ENCODE measurements at regions not wholly inside any gene's neighbourhood (a gene's known extent, or its start where the extent isn't known, plus 50 kb on each side); places are given as distances from the start of the nearest gene placed in this dataset.

- H3K4me3 ChIP-seq, result no peak overlapping the region
- ATAC-seq (ENCODE audit: low FRiP score in 2 of 2), result no peak
- no peak for DNase-seq
- no peak overlapping the region for H3K27ac ChIP-seq
- TF ChIP-seq, protein P1, sequence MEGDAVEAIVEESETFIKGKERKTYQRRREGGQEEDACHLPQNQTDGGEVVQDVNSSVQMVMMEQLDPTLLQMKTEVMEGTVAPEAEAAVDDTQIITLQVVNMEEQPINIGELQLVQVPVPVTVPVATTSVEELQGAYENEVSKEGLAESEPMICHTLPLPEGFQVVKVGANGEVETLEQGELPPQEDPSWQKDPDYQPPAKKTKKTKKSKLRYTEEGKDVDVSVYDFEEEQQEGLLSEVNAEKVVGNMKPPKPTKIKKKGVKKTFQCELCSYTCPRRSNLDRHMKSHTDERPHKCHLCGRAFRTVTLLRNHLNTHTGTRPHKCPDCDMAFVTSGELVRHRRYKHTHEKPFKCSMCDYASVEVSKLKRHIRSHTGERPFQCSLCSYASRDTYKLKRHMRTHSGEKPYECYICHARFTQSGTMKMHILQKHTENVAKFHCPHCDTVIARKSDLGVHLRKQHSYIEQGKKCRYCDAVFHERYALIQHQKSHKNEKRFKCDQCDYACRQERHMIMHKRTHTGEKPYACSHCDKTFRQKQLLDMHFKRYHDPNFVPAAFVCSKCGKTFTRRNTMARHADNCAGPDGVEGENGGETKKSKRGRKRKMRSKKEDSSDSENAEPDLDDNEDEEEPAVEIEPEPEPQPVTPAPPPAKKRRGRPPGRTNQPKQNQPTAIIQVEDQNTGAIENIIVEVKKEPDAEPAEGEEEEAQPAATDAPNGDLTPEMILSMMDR (IDR thresholded peaks at IDR 0.05), result no peak
- no peak for TF ChIP-seq POLR2A (IDR thresholded peaks at IDR 0.05)
- no peak for TF ChIP-seq EP300 (IDR thresholded peaks at IDR 0.05)
- no peak for TF ChIP-seq POLR2AphosphoS5 (IDR thresholded peaks at IDR 0.05)
- peaks cover 0 to 2% (median 0%) of the 10 kb centered on the region in 4 donors for H3K4me1 ChIP-seq
- H3K36me3 ChIP-seq, result no peaks in the 10 kb centered on the region
- 77 to 85% methylated on average over 4 of the region's 4 CpGs for WGBS, 2 donors
- H3K9me3 ChIP-seq, result no peaks in the 10 kb centered on the region
- no peaks in the 10 kb centered on the region for H3K27me3 ChIP-seq
Observed at GRCh38 chr5:38752622-38753021, 93.2 kb upstream of the OSMR start.

DNA sequence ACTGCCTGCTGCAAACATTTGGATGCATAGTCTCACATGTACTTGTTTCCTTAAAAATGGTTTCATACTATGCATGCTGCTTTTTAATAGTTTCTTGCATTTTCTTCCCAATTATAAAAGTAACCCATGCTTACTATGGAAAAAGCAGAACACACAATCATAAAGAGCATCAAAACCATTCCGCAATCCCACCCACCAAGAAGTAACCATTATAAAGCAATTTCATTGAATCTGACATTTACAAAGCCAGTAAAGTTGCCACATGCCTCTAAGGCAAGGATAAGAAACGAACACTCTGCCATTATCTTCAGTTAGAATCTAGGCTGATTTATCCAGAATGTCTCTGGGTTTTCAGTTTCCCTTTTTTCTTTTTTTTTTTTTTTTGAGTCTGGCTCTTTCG lies 92.7 kb upstream of the OSMR start:
- TF ChIP-seq, protein P1 (IDR thresholded peaks at IDR 0.05), result no peak
- Histone ChIP-seq H3K27me3 (no peaks in the 10 kb centered on the region), H3K4me3 (no peak overlapping the region), H3K36me3 (no peaks in the 10 kb centered on the region), H3K27ac (no peak overlapping the region), H3K4me1 (peaks cover 0 to 2% (median 0%) of the 10 kb centered on the region in 4 donors), H3K9me3 (no peaks in the 10 kb centered on the region)
- no peak for ATAC-seq (ENCODE audit: low FRiP score in 2 of 2)
- DNase-seq, result no peak
- 80 to 83% methylated on average over 3 of the region's 3 CpGs for WGBS, 2 donors

DNA sequence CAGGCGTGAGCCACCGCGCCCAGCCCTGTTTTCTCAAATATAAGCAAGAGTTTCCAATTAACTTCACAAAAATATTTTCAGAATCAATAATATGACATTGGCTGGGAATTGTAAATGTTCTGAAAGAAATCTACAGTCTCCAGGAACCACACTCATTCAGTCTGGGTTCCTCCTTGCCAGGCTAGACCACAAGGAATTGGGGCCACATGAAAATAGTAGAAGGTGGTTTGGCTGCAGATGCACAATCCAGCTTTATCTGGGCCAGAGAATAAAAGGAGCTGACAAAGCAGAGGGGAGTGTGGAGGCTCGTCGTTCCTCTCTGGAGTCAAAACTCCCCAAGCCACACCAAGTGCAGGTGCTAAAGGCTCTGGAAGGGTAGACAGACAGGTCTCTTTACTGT lies 92.0 kb upstream of the OSMR start:
- H3K27ac ChIP-seq, result no peak overlapping the region
- peaks cover 0 to 2% (median 1%) of the 10 kb centered on the region in 4 donors for H3K4me1 ChIP-seq
- no peak for ATAC-seq (ENCODE audit: low FRiP score in 2 of 2)
- WGBS, 2 donors, result 83 to 89% methylated on average over 5 of the region's 5 CpGs
- H3K4me3 ChIP-seq, result no peak overlapping the region
- DNase-seq, result no peak
- no peaks in the 10 kb centered on the region for H3K9me3 ChIP-seq
- H3K36me3 ChIP-seq, result no peaks in the 10 kb centered on the region
- no peak for TF ChIP-seq POLR2A (IDR thresholded peaks at IDR 0.05)
- TF ChIP-seq POLR2AphosphoS5 (IDR thresholded peaks at IDR 0.05), result no peak
- TF ChIP-seq EP300 (IDR thresholded peaks at IDR 0.05), result no peak
- TF ChIP-seq, protein P1 (IDR thresholded peaks at IDR 0.05), result no peak
- H3K27me3 ChIP-seq, result no peaks in the 10 kb centered on the region

- no peak for TF ChIP-seq POLR2A (IDR thresholded peaks at IDR 0.05)
- TF ChIP-seq, protein P1 (IDR thresholded peaks at IDR 0.05), result no peak
- no peak for TF ChIP-seq POLR2AphosphoS5 (IDR thresholded peaks at IDR 0.05)
- TF ChIP-seq EP300 (IDR thresholded peaks at IDR 0.05), result no peak
- WGBS, 2 donors, result 70 to 71% methylated on average over 2 of the region's 2 CpGs
Observed at GRCh38 chr5:38755181-38755580, 90.6 kb upstream of the OSMR start.

DNA sequence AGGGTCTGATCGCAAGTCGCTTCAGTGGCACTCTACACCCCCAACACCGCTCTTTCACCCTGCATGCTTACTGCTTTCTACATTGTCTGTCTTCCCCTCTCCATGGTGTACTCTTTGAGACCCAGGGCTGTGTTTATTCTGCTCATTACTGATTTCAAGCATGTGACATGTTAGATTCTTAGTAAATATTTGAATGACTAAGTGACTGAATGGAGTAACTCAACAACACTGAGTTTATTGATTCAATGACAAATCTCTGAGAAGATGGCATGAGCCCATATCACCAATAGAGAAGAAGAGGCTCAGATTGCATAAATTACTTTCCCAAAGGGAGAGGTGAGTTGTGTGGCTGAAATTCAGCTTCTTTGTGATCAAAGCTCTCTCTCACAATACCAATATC lies 89.7 kb upstream of the OSMR start:
- no peak overlapping the region for H3K4me3 ChIP-seq
- TF ChIP-seq POLR2A (IDR thresholded peaks at IDR 0.05) (no peak), POLR2AphosphoS5 (IDR thresholded peaks at IDR 0.05) (no peak), EP300 (IDR thresholded peaks at IDR 0.05) (no peak)
- TF ChIP-seq, protein P1 (IDR thresholded peaks at IDR 0.05), result no peak
- ATAC-seq (ENCODE audit: low FRiP score in 2 of 2) (no peak), DNase-seq (no peak)
- H3K27me3 ChIP-seq, result no peaks in the 10 kb centered on the region
- H3K4me1 ChIP-seq, result peaks cover 0 to 3% (median 1%) of the 10 kb centered on the region in 4 donors
- H3K9me3 ChIP-seq, result no peaks in the 10 kb centered on the region
- WGBS, 2 donors, result 97% methylated on average over 3 of the region's 3 CpGs
- no peaks in the 10 kb centered on the region for H3K36me3 ChIP-seq
- no peak overlapping the region for H3K27ac ChIP-seq

More at GRCh38 chr5:38755181-38755580, 90.6 kb upstream of the OSMR start:
- DNase-seq (no peak), ATAC-seq (ENCODE audit: low FRiP score in 2 of 2) (no peak)
- Histone ChIP-seq H3K36me3 (no peaks in the 10 kb centered on the region), H3K27me3 (no peaks in the 10 kb centered on the region), H3K27ac (no peak overlapping the region), H3K4me1 (peaks cover 0 to 3% (median 1%) of the 10 kb centered on the region in 4 donors), H3K9me3 (no peaks in the 10 kb centered on the region), H3K4me3 (no peak overlapping the region)

Data from upper lobe of left lung (tissue), 6 donors.